Right lobe of liver (tissue), 4 donors: ENCODE measurements at regions not wholly inside any gene's neighbourhood (a gene's known extent, or its start where the extent isn't known, plus 50 kb on each side); places are given as distances from the start of the nearest gene placed in this dataset.

Experiments
- CTCF ChIP-seq, 4 donors: fragments of 200-600 bp in 3 of 4; fragments of 450-650 bp in 1 of 4; IDR thresholded peaks; one replicate each; pipeline versions ENCODE4 v1.5.1 to v1.8.0; 2016 to 2022; ENCODE audit warnings: antibody characterized with exemption in 4 of 4, mild to moderate bottlenecking in 2 of 4
- POLR2A ChIP-seq: fragments of 450-650 bp; IDR thresholded peaks from one replicate; pipeline ENCODE4 v1.6.1; 2017; ENCODE audit warnings: antibody characterized with exemption, mild to moderate bottlenecking
- donor health status: DM: no; HTN: no; CAD: no.
- donor health status: DM: no; HTN: no; CAD: no.
- donor health status: DM: no; HTN: yes; CAD: no.

- TF ChIP-seq CTCF (IDR thresholded peaks at IDR 0.05) (no peak), POLR2A (no peak)
Observed at GRCh38 chr1:214155987-214156625, 124.9 kb upstream of the SMYD2 start.
